ENCODE measurements at regions not wholly inside any gene's neighbourhood (a gene's known extent, or its start where the extent isn't known, plus 50 kb on each side); places are given as distances from the start of the nearest gene placed in this dataset.

DNA sequence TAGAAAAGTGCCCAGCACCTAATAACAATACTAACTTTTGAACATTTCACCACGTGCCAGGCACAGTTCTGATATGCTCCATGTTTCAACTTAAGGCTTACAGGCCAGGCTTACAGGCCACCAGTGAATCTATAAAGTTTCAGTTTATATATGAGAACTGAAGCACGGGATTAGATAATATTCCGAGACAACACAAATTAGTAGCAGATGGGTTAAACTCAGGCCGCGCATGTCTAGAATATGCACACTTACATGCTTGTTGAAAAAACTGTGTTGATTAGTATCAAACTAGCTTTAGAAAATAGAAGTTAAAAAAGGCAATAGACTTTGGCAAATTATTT is 587.9 kb downstream of the MTRR start:
- Histone ChIP-seq H3K9me2 (ENCODE audit: insufficient read depth, low read length) (no peaks in the 10 kb centered on the region), H3K27ac (ENCODE audit: low read length) (peak overlapping the region; percentile 40), H3K4me3 (ENCODE audit: low read length) (peak overlapping the region; percentile 74), H4K20me1 (ENCODE audit: insufficient read depth) (no peaks in the 10 kb centered on the region), H3K79me2 (replicated peaks; ENCODE audit: insufficient read depth, low read length) (peaks cover 7% of the 10 kb centered on the region), H3K36me3 (ENCODE audit: insufficient read depth, low read length) (no peaks in the 10 kb centered on the region), H3K9me3 (ENCODE audit: low read length) (no peaks in the 10 kb centered on the region), H2AFZ (ENCODE audit: low read depth, low read length) (no peak overlapping the region), H3K4me2 (ENCODE audit: low read length) (no peak overlapping the region), H3F3A (ENCODE audit: insufficient read depth, low read length, poor library complexity, severe bottlenecking) (no peaks in the 10 kb centered on the region), H3K9ac (ENCODE audit: low read length) (peak overlapping the region; percentile 38), H3K27me3 (ENCODE audit: insufficient read depth, low read depth, low read length) (no peaks in the 10 kb centered on the region)
- TF ChIP-seq POLR2AphosphoS5 (IDR thresholded peaks at IDR 0.05) (no peak), CTCF (IDR thresholded peaks at IDR 0.05; ENCODE audit: poor library complexity, severe bottlenecking) (no peak), EP300 (conservative IDR thresholded peaks at IDR 0.05; ENCODE audit: poor library complexity, severe bottlenecking) (no peak), MXI1 (conservative IDR thresholded peaks at IDR 0.05; ENCODE audit: poor library complexity, severe bottlenecking) (no peak), EZH2 (IDR thresholded peaks at IDR 0.05; ENCODE audit: borderline replicate concordance, insufficient read depth, low read length, poor library complexity, severe bottlenecking) (no peak), REST (IDR thresholded peaks at IDR 0.05; ENCODE audit: borderline replicate concordance) (no peak), SMC3 (conservative IDR thresholded peaks at IDR 0.05; ENCODE audit: poor library complexity) (no peak)

DNA sequence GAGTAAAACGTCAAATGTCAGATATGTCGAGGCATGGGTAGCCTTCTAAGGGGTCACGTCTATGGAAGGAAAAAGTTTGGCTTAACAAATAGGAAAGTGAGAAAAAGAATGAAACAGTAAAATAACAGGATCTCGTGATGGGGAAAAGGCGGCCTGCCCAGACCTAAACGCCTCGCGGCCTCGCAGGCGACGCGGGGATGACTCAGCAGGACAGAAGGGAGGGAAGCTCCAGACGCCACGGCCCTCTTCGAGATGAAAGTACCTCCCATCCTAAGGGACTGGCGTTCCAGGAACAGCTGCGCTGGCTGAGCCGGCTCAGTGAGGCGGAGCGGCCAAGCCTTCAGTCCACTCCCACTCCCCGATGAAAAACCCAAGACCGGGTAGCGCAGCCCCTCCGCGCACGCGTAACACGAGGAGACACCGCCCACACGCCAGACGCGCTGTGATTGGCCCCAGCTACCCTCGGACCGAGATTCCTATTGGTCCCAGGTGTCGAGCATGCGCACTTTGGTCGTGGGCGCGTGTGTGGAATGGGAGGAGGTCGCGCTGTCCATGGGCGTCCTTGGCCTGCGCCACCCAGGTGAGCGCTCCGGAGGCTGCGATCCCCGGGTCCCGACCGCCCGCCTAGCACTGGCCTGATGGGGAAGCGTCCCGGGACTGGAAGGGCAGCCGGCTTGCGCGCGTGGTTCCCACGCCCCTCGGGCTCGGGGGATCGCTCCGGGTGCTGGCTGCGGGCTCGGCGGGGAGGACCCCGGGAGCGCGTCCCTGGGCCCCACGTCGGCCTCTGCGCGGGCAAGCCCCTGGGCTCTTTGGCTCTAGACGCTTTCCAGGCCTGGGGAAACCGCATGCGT is 588.5 kb downstream of the MTRR start:
- Histone ChIP-seq H3K4me3 (ENCODE audit: low read length) (peak overlapping the region; percentile 74), H3K4me2 (ENCODE audit: low read length) (no peak overlapping the region), H3K36me3 (ENCODE audit: insufficient read depth, low read length) (no peaks in the 10 kb centered on the region), H3K79me2 (replicated peaks; ENCODE audit: insufficient read depth, low read length) (peaks cover 7% of the 10 kb centered on the region), H3K9me2 (ENCODE audit: insufficient read depth, low read length) (no peaks in the 10 kb centered on the region), H4K20me1 (ENCODE audit: insufficient read depth) (no peaks in the 10 kb centered on the region), H3K27me3 (ENCODE audit: insufficient read depth, low read depth, low read length) (no peaks in the 10 kb centered on the region), H2AFZ (ENCODE audit: low read depth, low read length) (no peak overlapping the region), H3K27ac (ENCODE audit: low read length) (peak overlapping the region; percentile 40), H3F3A (ENCODE audit: insufficient read depth, low read length, poor library complexity, severe bottlenecking) (no peaks in the 10 kb centered on the region), H3K9me3 (ENCODE audit: low read length) (no peaks in the 10 kb centered on the region), H3K9ac (ENCODE audit: low read length) (peak overlapping the region; percentile 57)
- no peak for TF ChIP-seq EZH2 (IDR thresholded peaks at IDR 0.05; ENCODE audit: borderline replicate concordance, insufficient read depth, low read length, poor library complexity, severe bottlenecking)
- TF ChIP-seq RAD21 (conservative IDR thresholded peaks at IDR 0.05), result peak; percentile 50
- no peak for TF ChIP-seq REST (IDR thresholded peaks at IDR 0.05; ENCODE audit: borderline replicate concordance)
- no peak for TF ChIP-seq TAF1 (IDR thresholded peaks at IDR 0.05; ENCODE audit: low read depth)
- TF ChIP-seq POLR2AphosphoS5 (IDR thresholded peaks at IDR 0.05), result peak; percentile 45
- TF ChIP-seq MXI1 (conservative IDR thresholded peaks at IDR 0.05; ENCODE audit: poor library complexity, severe bottlenecking), result peak; percentile 61
- TF ChIP-seq EP300 (conservative IDR thresholded peaks at IDR 0.05; ENCODE audit: poor library complexity, severe bottlenecking), result no peak
- TF ChIP-seq SMC3 (conservative IDR thresholded peaks at IDR 0.05; ENCODE audit: poor library complexity), result peak; percentile 35
- TF ChIP-seq CTCF (IDR thresholded peaks at IDR 0.05; ENCODE audit: poor library complexity, severe bottlenecking), result no peak

Measured in neural cell (in vitro differentiated cells).